Fibroblast of skin of left quadriceps (primary cell): ENCODE measurements at regions not wholly inside any gene's neighbourhood (a gene's known extent, or its start where the extent isn't known, plus 50 kb on each side); places are given as distances from the start of the nearest gene placed in this dataset.

Experiments used
- DNase-seq, 2 experiments: peaks; one replicate each; pipeline ENCODE4 v3.0.0-alpha.2; 2013; ENCODE audit warnings: low read depth in 2 of 2

- DNase-seq, result no peak
Measured at GRCh38 chr3:118057086-118057485, 977.6 kb downstream of the IGSF11 start.

GRCh38 chr3:118059096-118059495 is 975.5 kb downstream of the IGSF11 start:
- no peak for DNase-seq

GRCh38 chr3:118067439-118067838 is 967.2 kb downstream of the IGSF11 start:
- no peak for DNase-seq

- no peak for DNase-seq
Measured at GRCh38 chr3:118075873-118076272, 958.8 kb downstream of the IGSF11 start.

GRCh38 chr3:118077332-118077731 is 957.3 kb downstream of the IGSF11 start:
- no peak for DNase-seq

GRCh38 chr3:118080889-118081288 is 953.8 kb downstream of the IGSF11 start:
- DNase-seq, result no peak

- no peak for DNase-seq
Measured at GRCh38 chr3:118088696-118089095, 946.0 kb downstream of the IGSF11 start.

- no peak for DNase-seq
Measured at GRCh38 chr3:118089563-118089962, 945.1 kb downstream of the IGSF11 start.

GRCh38 chr3:118097226-118097625 is 937.4 kb downstream of the IGSF11 start:
- DNase-seq, result no peak

- DNase-seq, result no peak
Measured at GRCh38 chr3:118097660-118098059, 937.0 kb downstream of the IGSF11 start.

- no peak for DNase-seq
Measured at GRCh38 chr3:118098827-118099226, 935.8 kb downstream of the IGSF11 start.

- DNase-seq, result no peak
Measured at GRCh38 chr3:118101891-118102290, 932.8 kb downstream of the IGSF11 start.

- DNase-seq, result no peak
Measured at GRCh38 chr3:118102737-118103136, 931.9 kb downstream of the IGSF11 start.

- no peak for DNase-seq
Measured at GRCh38 chr3:118108201-118108600, 926.4 kb downstream of the IGSF11 start.

GRCh38 chr3:118108769-118109168 is 925.9 kb downstream of the IGSF11 start:
- no peak for DNase-seq

GRCh38 chr3:118110211-118110610 is 924.4 kb downstream of the IGSF11 start:
- no peak for DNase-seq

- no peak for DNase-seq
Measured at GRCh38 chr3:118116991-118117390, 917.7 kb downstream of the IGSF11 start.

- DNase-seq, result no peak
Measured at GRCh38 chr3:118126751-118127150, 907.9 kb downstream of the IGSF11 start.

GRCh38 chr3:118127992-118128391 is 906.7 kb downstream of the IGSF11 start:
- no peak for DNase-seq

- DNase-seq, result peak; percentile 37
Measured at GRCh38 chr3:118128886-118129285, 905.8 kb downstream of the IGSF11 start.

GRCh38 chr3:118137778-118138177 is 896.9 kb downstream of the IGSF11 start:
- no peak for DNase-seq

- no peak for DNase-seq
Measured at GRCh38 chr3:118144919-118145318, 889.7 kb downstream of the IGSF11 start.

- no peak for DNase-seq
Measured at GRCh38 chr3:118146658-118147375, 887.8 kb downstream of the IGSF11 start.

GRCh38 chr3:118151164-118151563 is 883.5 kb downstream of the IGSF11 start:
- DNase-seq, result no peak
